ENCODE measurements at regions not wholly inside any gene's neighbourhood (a gene's known extent, or its start where the extent isn't known, plus 50 kb on each side); places are given as distances from the start of the nearest gene placed in this dataset.
"Not testable (repeated sequence)": the region's sequence is repeated elsewhere in the genome, so short reads cannot be mapped to it uniquely, and the experiment has no call there.

DNA sequence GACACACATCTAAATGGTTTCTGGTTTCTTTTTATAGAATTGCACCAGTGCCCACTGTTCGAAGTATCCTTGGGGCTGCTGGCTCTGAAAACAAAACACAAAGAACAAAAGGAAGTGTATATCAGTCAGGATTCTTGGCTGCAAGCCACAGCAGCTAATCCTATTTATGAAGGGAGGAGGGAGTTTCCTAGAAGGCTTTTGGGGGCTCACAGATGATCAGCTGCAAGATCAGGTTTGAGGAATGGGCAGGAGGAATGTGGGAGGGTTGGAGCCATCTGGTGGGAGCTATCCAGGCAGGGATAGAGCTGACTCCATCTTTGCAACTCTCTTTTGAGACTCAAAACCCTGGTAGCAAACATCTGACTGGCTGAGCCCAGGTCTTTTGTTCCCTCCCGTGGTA, 118.3 kb upstream of the EEF2KMT start:
- peak; percentile 53 for DNase-seq (ENCODE audit: low spot score)

GRCh38 chr16:5214466-5214865, 116.9 kb upstream of the EEF2KMT start:
- no peak for DNase-seq (ENCODE audit: low spot score)

- DNase-seq (ENCODE audit: low spot score): not testable (repeated sequence)
Observed at GRCh38 chr16:5212501-5212900, 114.9 kb upstream of the EEF2KMT start.

DNA sequence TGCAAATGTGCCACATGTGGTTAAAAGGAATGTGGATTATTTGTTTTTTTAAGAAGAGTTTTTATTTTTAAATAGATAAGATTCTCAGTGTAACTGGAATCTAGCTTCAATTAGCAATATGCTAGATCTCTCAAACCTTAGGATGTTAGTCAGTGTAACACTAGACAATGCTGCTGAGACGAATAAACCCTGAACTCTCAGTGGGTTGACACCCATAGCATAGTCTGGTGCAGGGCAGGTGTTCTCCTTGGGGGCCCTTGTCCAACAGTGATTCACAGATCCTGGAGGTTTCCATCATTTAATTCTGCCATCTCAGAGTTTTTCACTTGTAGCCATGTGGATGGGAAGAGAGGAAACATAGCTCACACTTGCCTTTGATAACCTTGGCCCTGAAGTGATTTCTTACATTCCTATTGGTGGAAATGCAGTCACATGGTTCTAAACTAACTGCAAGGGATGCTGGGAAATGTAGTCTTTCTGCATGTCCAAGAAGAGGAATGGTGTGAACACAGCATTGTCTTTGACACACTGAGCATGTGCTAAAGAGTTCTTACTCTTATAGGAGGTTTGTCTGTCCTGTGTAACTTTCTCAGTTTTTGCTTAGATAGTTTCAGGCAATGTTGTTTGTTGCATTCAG, 110.4 kb upstream of the EEF2KMT start:
- DNase-seq (ENCODE audit: low spot score): not testable (repeated sequence)

- DNase-seq (ENCODE audit: low spot score): no peak
Observed at GRCh38 chr16:5207001-5207523, 109.5 kb upstream of the EEF2KMT start.

- no peak for DNase-seq (ENCODE audit: low spot score)
Observed at GRCh38 chr16:5206331-5206990, 108.9 kb upstream of the EEF2KMT start.

DNA sequence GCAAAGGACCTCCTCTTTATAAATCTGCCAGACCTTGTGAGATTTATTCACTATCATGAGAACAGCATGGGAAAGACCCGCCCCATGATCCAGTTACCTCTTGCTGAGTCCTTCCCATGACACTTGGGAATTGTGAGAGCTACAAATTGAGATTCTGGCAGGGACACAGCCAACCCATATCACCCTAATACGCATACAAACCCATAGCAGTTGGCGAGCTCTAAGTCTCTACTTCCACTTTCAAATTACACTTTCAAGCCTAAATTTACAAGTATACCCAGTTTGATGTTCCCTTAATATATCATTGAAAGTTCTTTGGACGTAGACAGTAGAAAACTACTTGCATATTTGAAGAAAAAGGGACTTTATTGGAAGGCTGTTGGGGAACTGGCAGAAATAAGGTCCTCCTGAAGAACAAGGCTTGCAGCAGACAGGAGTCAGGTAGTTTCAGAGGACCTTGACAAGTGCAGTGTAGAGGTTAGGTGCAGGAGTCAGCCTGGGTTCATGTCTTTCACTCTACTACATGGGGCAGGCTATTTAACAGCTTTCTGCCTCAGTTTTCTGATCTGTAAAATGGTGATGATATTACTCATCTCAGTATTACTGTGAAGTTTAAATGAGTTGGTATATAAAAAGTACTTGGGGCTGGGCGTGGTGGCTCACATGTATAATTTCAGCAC, 107.9 kb upstream of the EEF2KMT start:
- DNase-seq (ENCODE audit: low spot score): no peak

DNA sequence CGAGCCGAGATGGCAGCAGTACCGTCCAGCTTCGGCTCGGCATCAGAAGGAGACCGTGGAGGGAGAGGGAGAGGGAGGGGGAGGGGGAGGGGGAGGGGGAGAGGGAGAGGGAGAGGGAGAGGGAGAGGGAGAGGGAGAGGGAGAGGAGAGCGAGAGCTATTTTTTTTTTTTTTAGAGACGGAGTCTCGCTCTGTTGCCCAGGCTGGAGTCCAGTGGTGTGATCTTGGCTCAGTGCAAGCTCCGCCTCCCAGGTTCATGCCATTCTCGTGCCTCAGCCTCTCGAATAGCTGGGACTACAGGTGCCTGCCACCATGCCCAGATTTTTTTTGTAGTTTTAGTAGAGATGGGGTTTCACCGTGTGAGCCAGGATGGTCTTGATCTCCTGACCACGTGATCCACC, 106.1 kb upstream of the EEF2KMT start:
- not testable (repeated sequence) for DNase-seq (ENCODE audit: low spot score)

- no peak for DNase-seq (ENCODE audit: low spot score)
Observed at GRCh38 chr16:5200123-5200522, 102.5 kb upstream of the EEF2KMT start.

DNA sequence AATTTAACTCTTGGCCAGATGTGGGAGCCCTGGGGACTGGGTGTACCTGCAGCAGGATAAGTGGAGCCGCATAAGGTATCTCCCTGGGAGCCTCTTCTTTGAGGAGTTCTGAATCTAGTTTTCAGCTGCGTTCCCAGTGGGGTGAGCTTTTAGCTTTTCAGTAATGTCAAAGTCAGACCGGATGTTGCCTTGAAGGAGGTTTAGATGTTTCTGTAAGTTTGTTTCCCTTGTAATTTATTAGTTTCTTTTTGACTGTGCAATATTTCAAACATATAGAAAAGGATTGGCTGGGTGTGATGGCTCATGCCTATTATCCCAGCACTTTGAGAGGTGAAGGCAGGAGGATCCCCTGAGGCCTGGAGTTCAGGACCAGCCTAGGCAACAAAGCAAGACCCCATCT, 98.6 kb upstream of the EEF2KMT start:
- DNase-seq (ENCODE audit: low spot score): no peak

GRCh38 chr16:5193861-5194260, 96.3 kb upstream of the EEF2KMT start:
- DNase-seq (ENCODE audit: low spot score): no peak

- DNase-seq (ENCODE audit: low spot score): no peak
Observed at GRCh38 chr16:5188989-5189352, 91.4 kb upstream of the EEF2KMT start.

- DNase-seq (ENCODE audit: low spot score): no peak
Observed at GRCh38 chr16:5188318-5188988, 90.9 kb upstream of the EEF2KMT start.

DNA sequence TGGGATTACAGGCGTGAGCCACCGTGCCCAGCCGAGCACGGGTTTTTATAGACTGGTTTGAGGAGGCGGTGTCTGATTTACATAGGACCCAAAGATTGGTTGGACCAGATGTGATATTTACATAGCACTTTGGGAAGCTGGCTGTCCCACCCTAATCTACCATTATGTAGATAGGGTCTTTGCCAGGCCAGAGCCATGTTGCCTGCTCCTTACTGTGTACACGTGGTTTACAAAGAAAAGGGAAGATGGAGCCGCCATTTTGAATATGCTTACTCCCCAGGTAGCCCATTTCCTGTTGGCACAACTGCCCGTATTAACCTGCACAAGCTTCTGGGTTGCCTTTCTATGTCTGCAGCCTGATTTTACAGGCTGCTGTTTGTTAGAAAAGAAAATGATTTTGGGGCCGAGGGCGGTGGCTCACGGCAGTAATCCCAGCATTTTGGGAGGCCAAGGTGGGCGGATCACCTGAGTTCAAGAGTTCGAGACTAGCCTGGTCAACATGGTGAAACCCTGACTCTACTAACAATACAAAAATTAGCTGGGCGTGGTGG, 89.9 kb upstream of the EEF2KMT start:
- DNase-seq (ENCODE audit: low spot score): no peak

GRCh38 chr16:5186381-5186903, 88.8 kb upstream of the EEF2KMT start:
- DNase-seq (ENCODE audit: low spot score): no peak

DNA sequence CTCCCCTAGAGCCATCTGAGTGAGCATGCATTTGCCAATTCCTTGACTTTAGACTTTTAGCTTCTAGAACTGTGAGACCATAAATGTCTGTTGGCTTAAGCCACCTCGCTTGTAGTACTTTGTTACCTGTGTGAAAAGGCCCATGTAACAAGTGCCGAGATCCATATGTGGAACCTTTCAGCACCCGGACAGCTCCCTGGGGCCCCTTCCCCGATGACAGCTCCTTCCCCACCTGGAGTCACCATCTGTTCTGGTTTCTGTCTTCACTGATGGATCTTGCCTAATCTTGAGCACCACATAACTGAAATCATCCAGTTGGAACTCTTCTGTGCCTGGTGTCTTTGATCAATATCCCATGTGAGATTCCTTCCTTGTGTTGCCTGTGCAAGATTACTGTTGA, 78.9 kb upstream of the EEF2KMT start:
- DNase-seq (ENCODE audit: low spot score): no peak

DNA sequence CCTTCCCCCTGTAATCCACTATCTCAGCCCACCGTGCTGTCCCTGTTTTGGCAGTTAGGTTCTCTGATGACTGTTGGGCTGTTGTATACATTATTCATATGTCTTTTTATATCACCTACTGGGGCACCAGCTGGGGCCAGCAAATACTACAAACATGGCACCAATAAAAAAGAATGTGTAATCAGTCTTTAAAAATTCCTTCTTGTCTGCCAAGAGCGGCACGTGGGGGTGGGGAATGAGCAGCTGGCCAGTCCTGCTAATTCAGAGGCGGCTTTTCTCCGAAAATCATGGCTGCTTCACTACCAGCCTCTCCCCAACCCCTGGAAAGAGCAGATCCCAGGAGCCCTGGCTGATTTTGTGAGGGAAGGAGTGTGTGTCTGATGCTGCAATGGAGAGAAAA, 77.7 kb upstream of the EEF2KMT start:
- no peak for DNase-seq (ENCODE audit: low spot score)

DNA sequence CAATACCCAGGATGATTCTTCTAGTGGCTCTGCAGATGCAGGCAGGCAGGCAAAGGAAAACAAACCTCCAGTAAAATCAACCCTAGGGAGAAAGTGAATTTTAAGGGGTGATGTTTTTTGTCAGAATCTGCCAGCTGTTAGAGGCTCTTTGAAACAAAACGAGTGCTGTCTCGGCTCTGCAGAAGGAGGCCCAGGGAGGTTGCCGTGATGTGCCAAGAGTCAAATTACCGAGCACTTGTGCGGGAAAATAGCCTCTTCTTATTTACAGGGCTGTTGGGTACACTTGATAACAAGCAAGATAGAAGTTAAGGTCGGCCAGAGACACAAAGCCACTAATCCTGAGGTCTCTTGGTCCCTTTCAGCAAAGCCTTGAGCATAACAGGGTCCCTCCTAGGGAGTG, 68.9 kb upstream of the EEF2KMT start:
- DNase-seq (ENCODE audit: low spot score): no peak

GRCh38 chr16:5165429-5165828, 67.8 kb upstream of the EEF2KMT start:
- not testable (repeated sequence) for DNase-seq (ENCODE audit: low spot score)

- DNase-seq (ENCODE audit: low spot score): not testable (repeated sequence)
Observed at GRCh38 chr16:5162801-5163200, 65.2 kb upstream of the EEF2KMT start.

- not testable (repeated sequence) for DNase-seq (ENCODE audit: low spot score)
Observed at GRCh38 chr16:5161888-5162287, 64.3 kb upstream of the EEF2KMT start.

GRCh38 chr16:5160010-5160409, 62.4 kb upstream of the EEF2KMT start:
- DNase-seq (ENCODE audit: low spot score): not testable (repeated sequence)

Data from ecto neural progenitor cell (in vitro differentiated cells).